Progenitor cell of endocrine pancreas (in vitro differentiated cells): ENCODE measurements at regions not wholly inside any gene's neighbourhood (a gene's known extent, or its start where the extent isn't known, plus 50 kb on each side); places are given as distances from the start of the nearest gene placed in this dataset.

Source experiments
- DNase-seq: peaks from one replicate; pipeline ENCODE4 v3.0.0; 2021; ENCODE audit warnings: low spot score; ENCODE audit not compliant: unreplicated experiment
- H3K27ac Mint-ChIP-seq: 2 replicates; pipeline ENCODE4 v1.8.0; 2021; ENCODE audit warnings: mild to moderate bottlenecking, moderate library complexity, mixed read lengths
- H3K27me3 Mint-ChIP-seq: 2 replicates; pipeline ENCODE4 v1.8.0; 2021; ENCODE audit warnings: mixed read lengths
- H3K36me3 Mint-ChIP-seq: 2 replicates; pipeline ENCODE4 v1.8.0; 2022; ENCODE audit warnings: mixed read lengths; ENCODE audit not compliant: insufficient read depth
- H3K4me1 Mint-ChIP-seq: 2 replicates; pipeline ENCODE4 v1.8.0; 2021; ENCODE audit warnings: low read depth, mixed read lengths
- H3K4me3 Mint-ChIP-seq: 2 replicates; pipeline ENCODE4 v1.8.0; 2021; ENCODE audit warnings: low read depth, mild to moderate bottlenecking, moderate library complexity, mixed read lengths
- H3K9me3 Mint-ChIP-seq: 2 replicates; pipeline ENCODE4 v1.8.0; 2021; ENCODE audit warnings: low read depth, mixed read lengths
- CTCF ChIP-seq: fragments of 200-600 bp; sonication (generic); IDR thresholded peaks from one replicate; pipeline ENCODE4 v1.5.0; 2021; ENCODE audit warnings: antibody characterized with exemption, mild to moderate bottlenecking; ENCODE audit not compliant: unreplicated experiment

GRCh38 chr2:58608146-58608545 lies 367.0 kb upstream of the FANCL start:
- Mint-ChIP-seq H3K36me3 (no peaks in the 10 kb centered on the region), H3K4me3 (no peak overlapping the region), H3K27me3 (no peaks in the 10 kb centered on the region), H3K9me3 (no peaks in the 10 kb centered on the region), H3K4me1 (peaks cover 5% of the 10 kb centered on the region), H3K27ac (no peak overlapping the region)
- TF ChIP-seq CTCF, result no peak
- no peak for DNase-seq

GRCh38 chr2:58607448-58607847 lies 366.3 kb upstream of the FANCL start:
- Mint-ChIP-seq H3K4me3 (no peak overlapping the region), H3K27ac (no peak overlapping the region), H3K9me3 (no peaks in the 10 kb centered on the region), H3K27me3 (no peaks in the 10 kb centered on the region), H3K36me3 (no peaks in the 10 kb centered on the region), H3K4me1 (peaks cover 5% of the 10 kb centered on the region)
- no peak for DNase-seq
- TF ChIP-seq CTCF, result no peak

- no peak overlapping the region for H3K27ac Mint-ChIP-seq
- H3K27me3 Mint-ChIP-seq, result no peaks in the 10 kb centered on the region
- H3K4me3 Mint-ChIP-seq, result no peak overlapping the region
- H3K9me3 Mint-ChIP-seq, result no peaks in the 10 kb centered on the region
- DNase-seq, result no peak
- H3K4me1 Mint-ChIP-seq, result peaks cover 5% of the 10 kb centered on the region
- no peaks in the 10 kb centered on the region for H3K36me3 Mint-ChIP-seq
- TF ChIP-seq CTCF, result no peak
Observed at GRCh38 chr2:58606799-58607198, 365.7 kb upstream of the FANCL start.

GRCh38 chr2:58604096-58604495 lies 363.0 kb upstream of the FANCL start:
- Mint-ChIP-seq H3K27me3 (no peaks in the 10 kb centered on the region), H3K9me3 (peaks cover under 1% of the 10 kb centered on the region), H3K27ac (no peak overlapping the region), H3K4me1 (peaks cover 2% of the 10 kb centered on the region), H3K36me3 (no peaks in the 10 kb centered on the region), H3K4me3 (no peak overlapping the region)
- no peak for DNase-seq
- TF ChIP-seq CTCF, result no peak

- Mint-ChIP-seq H3K4me3 (no peak overlapping the region), H3K9me3 (peaks cover 6% of the 10 kb centered on the region), H3K36me3 (no peaks in the 10 kb centered on the region), H3K27me3 (no peaks in the 10 kb centered on the region), H3K27ac (no peak overlapping the region), H3K4me1 (no peaks in the 10 kb centered on the region)
- no peak for DNase-seq
- no peak for TF ChIP-seq CTCF
Observed at GRCh38 chr2:58601017-58601416, 359.9 kb upstream of the FANCL start.

- no peak overlapping the region for H3K4me3 Mint-ChIP-seq
- H3K27ac Mint-ChIP-seq, result no peak overlapping the region
- H3K4me1 Mint-ChIP-seq, result no peaks in the 10 kb centered on the region
- H3K27me3 Mint-ChIP-seq, result no peaks in the 10 kb centered on the region
- no peak for TF ChIP-seq CTCF
- H3K36me3 Mint-ChIP-seq, result no peaks in the 10 kb centered on the region
- DNase-seq, result no peak
- H3K9me3 Mint-ChIP-seq, result peaks cover 6% of the 10 kb centered on the region
Observed at GRCh38 chr2:58598171-58598570, 357.0 kb upstream of the FANCL start.
